IMR-90 (cell line): ENCODE measurements at regions not wholly inside any gene's neighbourhood (a gene's known extent, or its start where the extent isn't known, plus 50 kb on each side); places are given as distances from the start of the nearest gene placed in this dataset.

Experiments used
- ATAC-seq: fragments of 200-7000 bp; cut with Tn5 transposase; 2 replicates; pipeline ENCODE4 v1.9.1; 2020; ENCODE audit warnings: low read depth, mild to moderate bottlenecking, moderate library complexity
- BruUV-seq: library from RNA; stranded (reverse); fragments of 400-500 nt; replicated peaks from 2 replicates; lab custom pipeline; 2021; lab: Mats Ljungman, UMichigan
- CTCF ChIA-PET: fragments of 300-600 bp; formaldehyde crosslinking; extraction: SDS; loops from one replicate; lab custom pipeline; 2021; ENCODE audit warnings: antibody characterized with exemption; lab: Yijun Ruan, JAX
- POLR2A ChIA-PET: fragments of 300-600 bp; sonication (Branson Sonifier 250); formaldehyde crosslinking; loops from one replicate; lab custom pipeline; 2022; ENCODE audit warnings: antibody characterized with exemption; ENCODE audit not compliant: unreplicated experiment; lab: Charles Lee
- DNase-seq: peaks from one replicate; pipeline ENCODE4 v3.0.0; 2013
- H2AFZ ChIP-seq: replicated peaks from 2 replicates; pipeline ENCODE3; 2013; ENCODE audit warnings: low read length, mild to moderate bottlenecking; ENCODE audit not compliant: poor library complexity
- H2AK5ac ChIP-seq: 2 replicates; pipeline ENCODE4 v1.6.1; 2013; ENCODE audit warnings: low read depth, low read length, inconsistent platforms
- H2AK9ac ChIP-seq: replicated peaks from 2 replicates; pipeline ENCODE3; 2013; ENCODE audit warnings: mild to moderate bottlenecking, low read depth, low read length, moderate library complexity; ENCODE audit not compliant: poor library complexity
- H2BK120ac ChIP-seq: 2 replicates; pipeline ENCODE4 v1.6.1; 2013; ENCODE audit warnings: low read depth, low read length, inconsistent platforms
- H2BK15ac ChIP-seq: 3 replicates; pipeline ENCODE4 v1.6.1; 2013; ENCODE audit warnings: low read depth, low read length, inconsistent platforms
- H2BK20ac ChIP-seq: 2 replicates; pipeline ENCODE4 v1.6.1; 2013; ENCODE audit warnings: low read depth, mild to moderate bottlenecking, inconsistent platforms, low read length, moderate library complexity
- H2BK5ac ChIP-seq: 2 replicates; pipeline ENCODE4 v1.6.1; 2013; ENCODE audit warnings: mild to moderate bottlenecking, low read depth, low read length, inconsistent platforms; ENCODE audit not compliant: poor library complexity, severe bottlenecking
- H3K14ac ChIP-seq: replicated peaks from 2 replicates; pipeline ENCODE4 v1.6.1; 2013; ENCODE audit warnings: low read depth, low read length, inconsistent platforms
- H3K18ac ChIP-seq: 2 replicates; pipeline ENCODE4 v1.6.1; 2013; ENCODE audit warnings: low read depth, low read length, control low read depth
- H3K23ac ChIP-seq: 2 replicates; pipeline ENCODE4 v1.6.1; 2013; ENCODE audit warnings: low read depth, low read length, inconsistent platforms
- H3K27ac ChIP-seq: 2 replicates; pipeline ENCODE4 v1.5.1; 2013; ENCODE audit warnings: mild to moderate bottlenecking, control low read depth, low read length; ENCODE audit not compliant: insufficient read depth
- H3K27me3 ChIP-seq: 2 replicates; pipeline ENCODE4 v1.6.1; 2013; ENCODE audit warnings: low read length; ENCODE audit not compliant: control insufficient read depth, insufficient read depth
- H3K36me3 ChIP-seq: 2 replicates; pipeline ENCODE4 v1.6.1; 2013; ENCODE audit warnings: low read length, mixed read lengths; ENCODE audit not compliant: control insufficient read depth, insufficient read depth
- H3K4ac ChIP-seq: 2 replicates; pipeline ENCODE4 v1.6.1; 2013; ENCODE audit warnings: low read depth, low read length, inconsistent platforms
- H3K4me1 ChIP-seq: 2 replicates; pipeline ENCODE4 v1.6.1; 2013; ENCODE audit warnings: low read length, mixed read lengths; ENCODE audit not compliant: control insufficient read depth, insufficient read depth
- H3K4me2 ChIP-seq: 2 replicates; pipeline ENCODE4 v1.6.1; 2013; ENCODE audit warnings: low read depth, mild to moderate bottlenecking, control low read depth, low read length, moderate library complexity
- H3K4me3 ChIP-seq: 2 replicates; pipeline ENCODE4 v1.5.1; 2013; ENCODE audit warnings: low read depth, mild to moderate bottlenecking, control low read depth, low read length, moderate library complexity; ENCODE audit not compliant: insufficient read depth
- H3K56ac ChIP-seq: 2 replicates; pipeline ENCODE4 v1.6.1; 2013; ENCODE audit warnings: low read length, inconsistent platforms; ENCODE audit not compliant: insufficient read depth; ENCODE audit errors: extremely low read depth
- H3K79me1 ChIP-seq, 2 experiments: 2 replicates each; pipeline ENCODE4 v1.6.1; 2013; ENCODE audit warnings: low read length in 2 of 2, inconsistent platforms in 1 of 2, low read depth in 1 of 2
- H3K9ac ChIP-seq: 2 replicates; pipeline ENCODE4 v1.6.1; 2013; ENCODE audit warnings: low read depth, low read length, control low read depth
- H3K9me1 ChIP-seq: 2 replicates; pipeline ENCODE4 v1.6.1; 2013; ENCODE audit warnings: low read length, inconsistent platforms; ENCODE audit not compliant: insufficient read depth
- H3K9me3 ChIP-seq: 2 replicates; pipeline ENCODE4 v1.6.1; 2013; ENCODE audit warnings: low read length; ENCODE audit not compliant: control insufficient read depth, insufficient read depth
- H4K20me1 ChIP-seq: 2 replicates; pipeline ENCODE4 v1.6.1; 2013; ENCODE audit warnings: low read length, inconsistent platforms; ENCODE audit not compliant: insufficient read depth
- H4K5ac ChIP-seq: 2 replicates; pipeline ENCODE4 v1.6.1; 2013; ENCODE audit warnings: mild to moderate bottlenecking, low read depth, low read length, control low read depth
- H4K8ac ChIP-seq, 2 experiments: 2 replicates each; pipeline ENCODE4 v1.6.1; 2013; ENCODE audit warnings: low read depth in 2 of 2, low read length in 2 of 2, control low read depth in 1 of 2, inconsistent platforms in 1 of 2
- H4K91ac ChIP-seq: 2 replicates; pipeline ENCODE4 v1.6.1; 2013; ENCODE audit warnings: low read depth, low read length, inconsistent platforms; ENCODE audit not compliant: insufficient read depth
- BHLHE40 ChIP-seq: fragments of 150-350 bp; IDR thresholded peaks from 2 replicates; pipeline ENCODE4 v1.6.1; 2016; ENCODE audit warnings: mild to moderate bottlenecking, low read depth, low read length
- CEBPB ChIP-seq: IDR thresholded peaks from 2 replicates; pipeline ENCODE4 v1.6.1; 2012; ENCODE audit warnings: low read depth, low read length, improper control_type of control experiment
- CHD1 ChIP-seq: IDR thresholded peaks from 2 replicates; pipeline ENCODE4 v1.6.1; 2012; ENCODE audit warnings: low read depth, low read length, improper control_type of control experiment
- CTCF ChIP-seq: conservative IDR thresholded peaks from 2 replicates; pipeline ENCODE4 v1.5.1; 2012; ENCODE audit warnings: mild to moderate bottlenecking, low read depth, low read length, improper control_type of control experiment
- ELK1 ChIP-seq: fragments of 150-350 bp; IDR thresholded peaks from 2 replicates; pipeline ENCODE4 v1.6.1; 2016; ENCODE audit warnings: low read depth, mild to moderate bottlenecking, low read length, moderate library complexity, borderline replicate concordance
- FOS ChIP-seq: fragments of 150-350 bp; IDR thresholded peaks from 2 replicates; pipeline ENCODE4 v1.6.1; 2016; ENCODE audit warnings: low read depth, low read length
- MAFK ChIP-seq: IDR thresholded peaks from 2 replicates; pipeline ENCODE4 v1.6.1; 2012; ENCODE audit warnings: low read depth, low read length, improper control_type of control experiment
- MAZ ChIP-seq: IDR thresholded peaks from 2 replicates; pipeline ENCODE4 v1.6.1; 2012; ENCODE audit warnings: low read depth, mild to moderate bottlenecking, low read length, improper control_type of control experiment, moderate library complexity, borderline replicate concordance
- MXI1 ChIP-seq: IDR thresholded peaks from 2 replicates; pipeline ENCODE4 v1.6.1; 2012; ENCODE audit warnings: low read depth, mild to moderate bottlenecking, low read length, moderate library complexity, borderline replicate concordance
- NFE2L2 ChIP-seq: fragments of 150-350 bp; IDR thresholded peaks from 2 replicates; pipeline ENCODE4 v1.6.1; 2016; ENCODE audit warnings: low read depth, mild to moderate bottlenecking, low read length
- POLR2A ChIP-seq: IDR thresholded peaks from 2 replicates; pipeline ENCODE4 v1.6.1; 2012; ENCODE audit warnings: mild to moderate bottlenecking, low read depth, low read length
- RAD21 ChIP-seq: IDR thresholded peaks from 2 replicates; pipeline ENCODE4 v1.6.1; 2012; ENCODE audit warnings: low read length, improper control_type of control experiment
- RCOR1 ChIP-seq: IDR thresholded peaks from 2 replicates; pipeline ENCODE4 v1.6.1; 2012; ENCODE audit warnings: mild to moderate bottlenecking, low read length, improper control_type of control experiment; ENCODE audit not compliant: insufficient replicate concordance
- RFX5 ChIP-seq: IDR thresholded peaks from 2 replicates; pipeline ENCODE4 v1.8.0; 2012; ENCODE audit warnings: low read depth, mild to moderate bottlenecking, low read length, moderate library complexity
- SMC3 ChIP-seq: fragments of 150-350 bp; IDR thresholded peaks from 2 replicates; pipeline ENCODE4 v1.6.1; 2016; ENCODE audit warnings: low read depth, mild to moderate bottlenecking, antibody characterized with exemption, low read length, moderate library complexity
- USF2 ChIP-seq: fragments of 150-350 bp; IDR thresholded peaks from 2 replicates; pipeline ENCODE4 v1.6.1; 2017; ENCODE audit warnings: mild to moderate bottlenecking, antibody characterized with exemption, low read length, low read depth
- WGBS, 2 experiments: methylation state at CpG; one replicate each; pipeline versions ENCODE4 v1.1.5 to v1.1.7; 2013; ENCODE audit warnings: missing lambda C conversion rate in 2 of 2; ENCODE audit not compliant: insufficient read length in 1 of 2; ENCODE audit errors: extremely low coverage in 2 of 2; 5-methylcytosine and 5-hydroxymethylcytosine counted together
- dilution Hi-C: fragments of 300-500 bp; cut with HindIII; formaldehyde crosslinking; loops from one replicate; pipeline ENCODE4 v1.14.3; 2018; ENCODE audit warnings: low sequenced_read_pairs; ENCODE audit not compliant: unreplicated experiment
- in situ Hi-C: fragments of 300-500 bp; cut with MboI; formaldehyde crosslinking; loops from 3 replicates; pipeline ENCODE4 v1.14.3; 2019; ENCODE audit warnings: low sequenced_read_pairs, inconsistent platforms, mixed read lengths
- intact Hi-C: fragments of 100-400 bp; cut with micrococcal nuclease; formaldehyde crosslinking; loops from 2 replicates; pipeline ENCODE4 v1.10.0; 2022

GRCh38 chr5:3276896-3277295 is 318.7 kb upstream of the IRX1 start:
- no TSS peak for BruUV-seq
- POLR2A ChIA-PET, result no interaction called here

More at GRCh38 chr5:3276896-3277295, 318.7 kb upstream of the IRX1 start:
- in situ Hi-C loops (no loop called here), intact Hi-C loops (no loop called here), dilution Hi-C loops (no loop called here)
- H2BK120ac ChIP-seq, result no peak overlapping the region
- no peaks in the 10 kb centered on the region for H3K27me3 ChIP-seq
- H3K4me2 ChIP-seq, result no peak overlapping the region
- H4K91ac ChIP-seq, result no peak overlapping the region
- no peak overlapping the region for H3K18ac ChIP-seq
- WGBS, 2 experiments, result 13% methylated on average over 3 of the region's 7 CpGs; no CpG with 5 or more reads in 1 of the 2 experiments
- H3K9me1 ChIP-seq, result no peaks in the 10 kb centered on the region
- H3K23ac ChIP-seq, result no peak overlapping the region
- H4K8ac ChIP-seq, result no peak overlapping the region
- no peak overlapping the region for H2BK15ac ChIP-seq
- no peaks in the 10 kb centered on the region for H3K4me1 ChIP-seq
- H3K36me3 ChIP-seq, result no peaks in the 10 kb centered on the region
- TF ChIP-seq MAFK (no peak), CHD1 (no peak), RFX5 (no peak), POLR2A (no peak), RCOR1 (no peak), ELK1 (no peak), NFE2L2 (no peak), MAZ (no peak), RAD21 (no peak), CEBPB (no peak), FOS (no peak), CTCF (no peak), SMC3 (no peak), MXI1 (no peak), BHLHE40 (no peak), USF2 (no peak)
- no peak overlapping the region for H2BK20ac ChIP-seq
- no peaks in the 10 kb centered on the region for H3K79me1 ChIP-seq
- H4K20me1 ChIP-seq, result no peaks in the 10 kb centered on the region
- no peak overlapping the region for H3K4me3 ChIP-seq
- no peak overlapping the region for H3K27ac ChIP-seq
- H2AFZ ChIP-seq, result no peak overlapping the region
- no peak overlapping the region for H2AK5ac ChIP-seq
- no peak for ATAC-seq
- DNase-seq, result no peak
- H3K4ac ChIP-seq, result no peak overlapping the region
- H3K9ac ChIP-seq, result no peak overlapping the region
- no peak overlapping the region for H3K56ac ChIP-seq
- H2AK9ac ChIP-seq, result no peak overlapping the region
- CTCF ChIA-PET, result no interaction called here
- no peak overlapping the region for H3K14ac ChIP-seq
- H3K9me3 ChIP-seq, result peaks cover 47% of the 10 kb centered on the region
- no peak overlapping the region for H2BK5ac ChIP-seq
- no peak overlapping the region for H4K5ac ChIP-seq
